Vagina (tissue), 2 donors: ENCODE measurements at regions not wholly inside any gene's neighbourhood (a gene's known extent, or its start where the extent isn't known, plus 50 kb on each side); places are given as distances from the start of the nearest gene placed in this dataset.
A peak's percentile ranks its signal among the peaks of the same experiment; 100 is the strongest.

Experiments used
- DNase-seq, 2 donors: peaks; one replicate each; pipeline ENCODE4 v3.0.0-alpha.2; 2017; ENCODE audit errors: extremely low spot score in 2 of 2
- H3K27ac ChIP-seq: fragments of 200-600 bp; sonication (generic); one replicate; pipeline ENCODE4 v1.5.1; 2019
- H3K27me3 ChIP-seq: fragments of 200-600 bp; sonication (generic); one replicate; pipeline ENCODE4 v1.5.1; 2019
- H3K36me3 ChIP-seq, 2 donors: fragments of 200-600 bp; sonication (generic); one replicate each; pipeline ENCODE4 v1.5.1; 2017 to 2019
- H3K4me1 ChIP-seq: fragments of 200-600 bp; sonication (generic); one replicate; pipeline ENCODE4 v1.5.1; 2019
- H3K4me3 ChIP-seq, 2 donors: fragments of 200-600 bp; sonication (generic); 1 replicate in 1 of 2; 2 replicates in 1 of 2; pipeline ENCODE4 v1.5.1; 2016 to 2019
- H3K9me3 ChIP-seq: fragments of 200-600 bp; sonication (generic); one replicate; pipeline ENCODE4 v1.5.1; 2019
- POLR2A ChIP-seq, 2 donors: fragments of 450-650 bp; IDR thresholded peaks; one replicate each; pipeline ENCODE4 v1.6.1; 2017; ENCODE audit warnings: antibody characterized with exemption in 2 of 2, mild to moderate bottlenecking in 2 of 2, moderate library complexity in 2 of 2
- POLR2AphosphoS5 ChIP-seq, 2 donors: sonication (generic); formaldehyde crosslinking; IDR thresholded peaks; one replicate each; pipeline ENCODE4 v1.9.0; 2017; ENCODE audit warnings: antibody characterized with exemption in 2 of 2, mild to moderate bottlenecking in 2 of 2, low read depth in 1 of 2; ENCODE audit not compliant: insufficient read depth in 1 of 2
- intact Hi-C: fragments of 100-400 bp; cut with DNase I; formaldehyde crosslinking; loops from one replicate; pipeline ENCODE4 v1.15.1; 2023
- TF ChIP-seq, protein P1 (sequence below), 3 experiments: fragments of 450-650 bp in 2 of 3; fragments of 200-600 bp in 1 of 3; sonication (generic) in 1 of 3; IDR thresholded peaks; one replicate each; pipeline ENCODE4 v1.5.1; 2017 to 2019; ENCODE audit warnings: antibody characterized with exemption in 3 of 3, mild to moderate bottlenecking in 2 of 3, moderate library complexity in 2 of 3

DNA sequence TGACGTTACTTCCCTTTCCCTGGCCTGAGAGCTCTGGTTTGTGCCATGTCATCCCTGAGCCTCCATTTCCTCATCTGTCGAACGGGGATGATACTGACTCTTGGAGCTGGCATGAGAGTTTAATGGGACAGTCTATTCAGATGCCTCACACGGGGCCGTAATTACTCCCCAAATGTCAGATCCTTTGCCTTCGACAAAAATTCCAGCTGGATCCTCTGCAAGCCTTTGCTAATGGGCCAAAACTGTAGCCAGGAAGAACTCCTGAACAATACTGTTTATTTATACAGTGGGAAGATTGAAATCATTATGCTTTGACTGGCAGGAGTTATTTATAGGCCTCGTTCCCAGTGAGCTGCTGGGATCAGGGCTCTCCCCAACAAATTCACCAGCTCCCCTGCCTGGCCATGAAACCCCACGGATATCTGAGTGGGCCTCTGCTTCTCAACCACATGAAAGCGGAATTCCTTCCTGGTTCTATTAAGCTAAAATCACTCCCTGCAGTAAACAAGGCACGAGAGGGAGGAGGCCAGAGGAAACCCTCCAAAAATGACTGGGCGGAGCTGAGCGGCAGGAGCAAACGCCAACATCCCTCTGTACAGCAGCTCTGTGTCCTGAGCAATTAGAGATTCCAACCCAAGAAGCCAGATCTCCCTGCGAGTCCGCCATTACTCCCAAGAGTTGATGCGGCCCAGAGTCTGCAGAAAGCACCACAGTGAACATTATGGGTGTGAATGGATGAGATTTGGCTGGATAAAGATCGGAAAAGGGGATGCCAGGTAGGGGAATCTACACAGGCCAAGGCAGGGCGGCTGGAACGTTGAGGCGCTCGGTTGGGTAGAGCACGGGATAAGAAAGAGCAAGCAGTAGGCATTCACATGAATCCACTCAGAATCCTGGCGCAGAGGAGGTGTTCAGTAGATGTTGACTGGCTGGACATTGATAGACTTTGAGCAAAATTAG lies 326.1 kb downstream of the BCL11B start:
- H3K4me3 ChIP-seq = no peak overlapping the region
- no peaks in the 10 kb centered on the region for H3K27me3 ChIP-seq
- peak overlapping the region; percentile 61 for H3K27ac ChIP-seq
- H3K4me1 ChIP-seq = peaks cover 33% of the 10 kb centered on the region
- no peaks in the 10 kb centered on the region for H3K9me3 ChIP-seq
- TF ChIP-seq, protein P1, sequence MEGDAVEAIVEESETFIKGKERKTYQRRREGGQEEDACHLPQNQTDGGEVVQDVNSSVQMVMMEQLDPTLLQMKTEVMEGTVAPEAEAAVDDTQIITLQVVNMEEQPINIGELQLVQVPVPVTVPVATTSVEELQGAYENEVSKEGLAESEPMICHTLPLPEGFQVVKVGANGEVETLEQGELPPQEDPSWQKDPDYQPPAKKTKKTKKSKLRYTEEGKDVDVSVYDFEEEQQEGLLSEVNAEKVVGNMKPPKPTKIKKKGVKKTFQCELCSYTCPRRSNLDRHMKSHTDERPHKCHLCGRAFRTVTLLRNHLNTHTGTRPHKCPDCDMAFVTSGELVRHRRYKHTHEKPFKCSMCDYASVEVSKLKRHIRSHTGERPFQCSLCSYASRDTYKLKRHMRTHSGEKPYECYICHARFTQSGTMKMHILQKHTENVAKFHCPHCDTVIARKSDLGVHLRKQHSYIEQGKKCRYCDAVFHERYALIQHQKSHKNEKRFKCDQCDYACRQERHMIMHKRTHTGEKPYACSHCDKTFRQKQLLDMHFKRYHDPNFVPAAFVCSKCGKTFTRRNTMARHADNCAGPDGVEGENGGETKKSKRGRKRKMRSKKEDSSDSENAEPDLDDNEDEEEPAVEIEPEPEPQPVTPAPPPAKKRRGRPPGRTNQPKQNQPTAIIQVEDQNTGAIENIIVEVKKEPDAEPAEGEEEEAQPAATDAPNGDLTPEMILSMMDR (IDR thresholded peaks at IDR 0.05) = no peak
- TF ChIP-seq POLR2AphosphoS5 (IDR thresholded peaks at IDR 0.05; ENCODE audit: insufficient read depth in 1 of 2, low read depth in 1 of 2) (peak in 1 of 2 donors; percentile 16), POLR2A (IDR thresholded peaks at IDR 0.05) (no peak)
- intact Hi-C loops = no loop called here
- DNase-seq = no peak
- H3K36me3 ChIP-seq = no peaks in the 10 kb centered on the region

GRCh38 chr14:98946940-98947339 lies 325.1 kb downstream of the BCL11B start:
- intact Hi-C loops = no loop called here
- TF ChIP-seq POLR2AphosphoS5 (IDR thresholded peaks at IDR 0.05; ENCODE audit: insufficient read depth in 1 of 2, low read depth in 1 of 2) (no peak), POLR2A (IDR thresholded peaks at IDR 0.05) (no peak)
- TF ChIP-seq, protein P1 (IDR thresholded peaks at IDR 0.05) = no peak
- Histone ChIP-seq H3K9me3 (no peaks in the 10 kb centered on the region), H3K27ac (peak overlapping the region; percentile 61), H3K4me3 (no peak overlapping the region), H3K27me3 (no peaks in the 10 kb centered on the region), H3K36me3 (no peaks in the 10 kb centered on the region), H3K4me1 (peaks cover 33% of the 10 kb centered on the region)
- DNase-seq = no peak

DNA sequence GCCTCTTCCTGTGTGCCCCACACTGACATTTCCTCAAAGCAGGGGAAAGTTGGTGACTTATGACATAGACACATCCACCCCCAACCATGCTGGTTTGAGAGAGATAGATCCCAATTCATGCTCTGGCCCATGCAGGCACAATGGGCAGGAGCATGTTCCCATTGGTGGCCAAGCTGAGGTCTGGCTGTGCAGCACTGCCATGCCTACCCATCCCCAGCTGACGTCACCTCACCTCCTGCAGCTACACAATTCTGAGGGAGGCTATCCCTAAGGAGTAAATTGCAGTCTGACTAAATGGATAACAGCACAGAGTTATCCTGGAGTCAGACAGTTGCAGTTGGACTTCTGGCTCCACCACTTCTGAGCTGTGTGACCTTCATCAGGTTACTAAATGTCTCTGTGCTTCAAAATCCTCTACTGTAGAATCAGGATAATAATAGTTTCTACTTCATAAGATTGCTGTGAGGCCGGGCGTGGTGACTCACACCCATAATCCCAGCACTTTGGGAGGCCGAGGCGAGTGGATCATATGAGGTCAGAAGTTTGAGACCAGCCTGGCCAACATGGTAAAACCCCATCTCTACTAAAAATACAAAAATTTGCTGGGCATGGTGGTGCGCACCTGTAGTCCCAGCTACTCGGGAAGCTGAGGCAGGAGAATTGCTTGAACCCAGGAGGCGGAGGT lies 323.9 kb downstream of the BCL11B start:
- Histone ChIP-seq H3K27ac (no peak overlapping the region), H3K4me1 (peaks cover 40% of the 10 kb centered on the region), H3K27me3 (no peaks in the 10 kb centered on the region), H3K36me3 (no peaks in the 10 kb centered on the region), H3K9me3 (no peaks in the 10 kb centered on the region), H3K4me3 (no peak overlapping the region)
- no peak for DNase-seq
- intact Hi-C loops = no loop called here
- TF ChIP-seq POLR2AphosphoS5 (IDR thresholded peaks at IDR 0.05; ENCODE audit: insufficient read depth in 1 of 2, low read depth in 1 of 2) (no peak), POLR2A (IDR thresholded peaks at IDR 0.05) (no peak)
- TF ChIP-seq, protein P1 (IDR thresholded peaks at IDR 0.05) = no peak

DNA sequence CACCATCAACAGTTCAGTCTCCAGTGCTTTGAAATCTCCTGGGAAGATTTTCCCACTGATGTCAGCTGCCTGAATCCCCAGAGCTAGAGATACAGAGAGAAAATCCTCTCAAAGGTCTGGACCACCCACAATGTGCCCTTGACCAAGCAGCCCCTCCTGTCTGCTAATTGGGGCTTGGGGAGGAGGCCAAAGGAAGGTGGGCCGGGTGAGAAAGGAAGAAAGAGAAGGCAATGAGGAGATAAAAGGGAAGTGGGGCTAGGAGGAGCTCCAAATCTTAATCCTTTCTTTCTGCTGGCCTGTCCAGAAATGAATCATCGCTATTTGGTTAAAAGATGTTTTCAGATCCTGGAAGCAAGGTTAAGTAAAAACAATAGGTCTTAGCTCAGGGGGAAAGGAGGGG lies 322.9 kb downstream of the BCL11B start:
- no peak for DNase-seq
- no peaks in the 10 kb centered on the region for H3K9me3 ChIP-seq
- H3K27ac ChIP-seq = no peak overlapping the region
- intact Hi-C loops = no loop called here
- H3K27me3 ChIP-seq = no peaks in the 10 kb centered on the region
- TF ChIP-seq, protein P1 (IDR thresholded peaks at IDR 0.05) = no peak
- H3K4me3 ChIP-seq = no peak overlapping the region
- H3K4me1 ChIP-seq = peaks cover 49% of the 10 kb centered on the region
- no peaks in the 10 kb centered on the region for H3K36me3 ChIP-seq
